ENCODE measurements at regions not wholly inside any gene's neighbourhood (a gene's known extent, or its start where the extent isn't known, plus 50 kb on each side); places are given as distances from the start of the nearest gene placed in this dataset.

DNA sequence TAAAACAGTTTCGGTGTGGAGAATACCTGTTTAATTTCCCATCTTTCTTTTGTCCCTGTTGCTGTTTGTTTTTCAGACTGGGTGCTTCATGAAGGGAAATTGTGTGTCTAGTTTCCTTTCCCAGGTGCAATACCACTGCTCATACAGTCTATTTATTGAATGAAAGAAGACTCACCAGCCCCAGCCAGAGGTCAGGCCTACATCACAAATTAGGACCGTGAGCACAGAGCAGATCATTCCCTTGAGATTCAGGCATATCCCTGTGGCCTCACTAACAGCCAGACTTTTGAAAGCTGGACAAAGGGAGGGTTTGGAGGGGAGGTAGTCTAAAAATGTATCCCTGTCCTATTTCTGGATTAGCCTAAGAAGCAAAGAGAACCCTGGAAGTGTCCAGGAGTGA lies 278.9 kb downstream of the IRS1 start:
- Histone ChIP-seq H3K27me3 (ENCODE audit: control insufficient read depth in 4 of 4, insufficient read depth in 4 of 4, low read length in 3 of 4) (no peaks in the 10 kb centered on the region), H3K27ac (ENCODE audit: low read depth in 1 of 2, low read length in 2 of 2) (no peak overlapping the region), H3K36me3 (ENCODE audit: control insufficient read depth in 4 of 4, insufficient read depth in 3 of 4, low read depth in 1 of 4, low read length in 3 of 4) (no peaks in the 10 kb centered on the region), H3K9ac (ENCODE audit: low read depth in 1 of 2, low read length in 2 of 2) (no peak overlapping the region), H3K4me1 (ENCODE audit: control insufficient read depth in 4 of 4, insufficient read depth in 4 of 4, low read length in 3 of 4) (peaks cover 2 to 15% (median 4%) of the 10 kb centered on the region in 4 donors), H3K4me3 (ENCODE audit: low read depth in 1 of 3, low read length in 3 of 3) (no peak overlapping the region), H3K9me3 (ENCODE audit: control insufficient read depth in 4 of 4, low read length in 3 of 4) (peaks cover 0 to 3% (median 1%) of the 10 kb centered on the region in 4 donors)
- no peak for DNase-seq (ENCODE audit: low spot score)
- 91% methylated on average over 2 of the region's 2 CpGs for WGBS
- TF ChIP-seq, protein P1, sequence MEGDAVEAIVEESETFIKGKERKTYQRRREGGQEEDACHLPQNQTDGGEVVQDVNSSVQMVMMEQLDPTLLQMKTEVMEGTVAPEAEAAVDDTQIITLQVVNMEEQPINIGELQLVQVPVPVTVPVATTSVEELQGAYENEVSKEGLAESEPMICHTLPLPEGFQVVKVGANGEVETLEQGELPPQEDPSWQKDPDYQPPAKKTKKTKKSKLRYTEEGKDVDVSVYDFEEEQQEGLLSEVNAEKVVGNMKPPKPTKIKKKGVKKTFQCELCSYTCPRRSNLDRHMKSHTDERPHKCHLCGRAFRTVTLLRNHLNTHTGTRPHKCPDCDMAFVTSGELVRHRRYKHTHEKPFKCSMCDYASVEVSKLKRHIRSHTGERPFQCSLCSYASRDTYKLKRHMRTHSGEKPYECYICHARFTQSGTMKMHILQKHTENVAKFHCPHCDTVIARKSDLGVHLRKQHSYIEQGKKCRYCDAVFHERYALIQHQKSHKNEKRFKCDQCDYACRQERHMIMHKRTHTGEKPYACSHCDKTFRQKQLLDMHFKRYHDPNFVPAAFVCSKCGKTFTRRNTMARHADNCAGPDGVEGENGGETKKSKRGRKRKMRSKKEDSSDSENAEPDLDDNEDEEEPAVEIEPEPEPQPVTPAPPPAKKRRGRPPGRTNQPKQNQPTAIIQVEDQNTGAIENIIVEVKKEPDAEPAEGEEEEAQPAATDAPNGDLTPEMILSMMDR (IDR thresholded peaks at IDR 0.05; ENCODE audit: low read depth, low read length, missing input control), result no peak
- TF ChIP-seq TAF1 (conservative IDR thresholded peaks at IDR 0.05), result no peak
- TF ChIP-seq FOXA1 (IDR thresholded peaks at IDR 0.05), result no peak
- TF ChIP-seq HNF4G (IDR thresholded peaks at IDR 0.05), result no peak
- no peak for TF ChIP-seq NR2F2 (IDR thresholded peaks at IDR 0.05)
- no peak for TF ChIP-seq EGR1 (IDR thresholded peaks at IDR 0.05; ENCODE audit: low read depth in 2 of 2)
- no peak for TF ChIP-seq SP1 (IDR thresholded peaks at IDR 0.05)
- TF ChIP-seq YY1 (IDR thresholded peaks at IDR 0.05), result no peak
- TF ChIP-seq, protein P2, sequence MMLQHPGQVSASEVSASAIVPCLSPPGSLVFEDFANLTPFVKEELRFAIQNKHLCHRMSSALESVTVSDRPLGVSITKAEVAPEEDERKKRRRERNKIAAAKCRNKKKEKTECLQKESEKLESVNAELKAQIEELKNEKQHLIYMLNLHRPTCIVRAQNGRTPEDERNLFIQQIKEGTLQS (IDR thresholded peaks at IDR 0.05), result no peak
- TF ChIP-seq, protein P3, sequence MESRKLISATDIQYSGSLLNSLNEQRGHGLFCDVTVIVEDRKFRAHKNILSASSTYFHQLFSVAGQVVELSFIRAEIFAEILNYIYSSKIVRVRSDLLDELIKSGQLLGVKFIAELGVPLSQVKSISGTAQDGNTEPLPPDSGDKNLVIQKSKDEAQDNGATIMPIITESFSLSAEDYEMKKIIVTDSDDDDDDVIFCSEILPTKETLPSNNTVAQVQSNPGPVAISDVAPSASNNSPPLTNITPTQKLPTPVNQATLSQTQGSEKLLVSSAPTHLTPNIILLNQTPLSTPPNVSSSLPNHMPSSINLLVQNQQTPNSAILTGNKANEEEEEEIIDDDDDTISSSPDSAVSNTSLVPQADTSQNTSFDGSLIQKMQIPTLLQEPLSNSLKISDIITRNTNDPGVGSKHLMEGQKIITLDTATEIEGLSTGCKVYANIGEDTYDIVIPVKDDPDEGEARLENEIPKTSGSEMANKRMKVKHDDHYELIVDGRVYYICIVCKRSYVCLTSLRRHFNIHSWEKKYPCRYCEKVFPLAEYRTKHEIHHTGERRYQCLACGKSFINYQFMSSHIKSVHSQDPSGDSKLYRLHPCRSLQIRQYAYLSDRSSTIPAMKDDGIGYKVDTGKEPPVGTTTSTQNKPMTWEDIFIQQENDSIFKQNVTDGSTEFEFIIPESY (IDR thresholded peaks at IDR 0.05), result no peak
- TF ChIP-seq, protein P4, sequence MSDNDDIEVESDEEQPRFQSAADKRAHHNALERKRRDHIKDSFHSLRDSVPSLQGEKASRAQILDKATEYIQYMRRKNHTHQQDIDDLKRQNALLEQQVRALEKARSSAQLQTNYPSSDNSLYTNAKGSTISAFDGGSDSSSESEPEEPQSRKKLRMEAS (IDR thresholded peaks at IDR 0.05), result no peak
- TF ChIP-seq, protein P5, sequence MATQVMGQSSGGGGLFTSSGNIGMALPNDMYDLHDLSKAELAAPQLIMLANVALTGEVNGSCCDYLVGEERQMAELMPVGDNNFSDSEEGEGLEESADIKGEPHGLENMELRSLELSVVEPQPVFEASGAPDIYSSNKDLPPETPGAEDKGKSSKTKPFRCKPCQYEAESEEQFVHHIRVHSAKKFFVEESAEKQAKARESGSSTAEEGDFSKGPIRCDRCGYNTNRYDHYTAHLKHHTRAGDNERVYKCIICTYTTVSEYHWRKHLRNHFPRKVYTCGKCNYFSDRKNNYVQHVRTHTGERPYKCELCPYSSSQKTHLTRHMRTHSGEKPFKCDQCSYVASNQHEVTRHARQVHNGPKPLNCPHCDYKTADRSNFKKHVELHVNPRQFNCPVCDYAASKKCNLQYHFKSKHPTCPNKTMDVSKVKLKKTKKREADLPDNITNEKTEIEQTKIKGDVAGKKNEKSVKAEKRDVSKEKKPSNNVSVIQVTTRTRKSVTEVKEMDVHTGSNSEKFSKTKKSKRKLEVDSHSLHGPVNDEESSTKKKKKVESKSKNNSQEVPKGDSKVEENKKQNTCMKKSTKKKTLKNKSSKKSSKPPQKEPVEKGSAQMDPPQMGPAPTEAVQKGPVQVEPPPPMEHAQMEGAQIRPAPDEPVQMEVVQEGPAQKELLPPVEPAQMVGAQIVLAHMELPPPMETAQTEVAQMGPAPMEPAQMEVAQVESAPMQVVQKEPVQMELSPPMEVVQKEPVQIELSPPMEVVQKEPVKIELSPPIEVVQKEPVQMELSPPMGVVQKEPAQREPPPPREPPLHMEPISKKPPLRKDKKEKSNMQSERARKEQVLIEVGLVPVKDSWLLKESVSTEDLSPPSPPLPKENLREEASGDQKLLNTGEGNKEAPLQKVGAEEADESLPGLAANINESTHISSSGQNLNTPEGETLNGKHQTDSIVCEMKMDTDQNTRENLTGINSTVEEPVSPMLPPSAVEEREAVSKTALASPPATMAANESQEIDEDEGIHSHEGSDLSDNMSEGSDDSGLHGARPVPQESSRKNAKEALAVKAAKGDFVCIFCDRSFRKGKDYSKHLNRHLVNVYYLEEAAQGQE (IDR thresholded peaks at IDR 0.05), result no peak
- TF ChIP-seq HNF4A (conservative IDR thresholded peaks at IDR 0.05), result no peak
- TF ChIP-seq GABPA (IDR thresholded peaks at IDR 0.05 in 1 of 2, conservative IDR thresholded peaks at IDR 0.05 in 1 of 2), result no peak
- TF ChIP-seq JUND (IDR thresholded peaks at IDR 0.05), result no peak
- TF ChIP-seq RXRA (IDR thresholded peaks at IDR 0.05), result no peak

All from liver (tissue), 8 donors.